H1 (cell line): ENCODE measurements at regions not wholly inside any gene's neighbourhood (a gene's known extent, or its start where the extent isn't known, plus 50 kb on each side); places are given as distances from the start of the nearest gene placed in this dataset.

Experiments
- CHD7 ChIP-seq: fragments of 300-600 bp; sonication (generic); IDR thresholded peaks from 2 replicates; pipeline ENCODE4 v1.7.1; 2012; ENCODE audit warnings: low read length, moderate library complexity, mild to moderate bottlenecking, inconsistent platforms; ENCODE audit not compliant: insufficient replicate concordance
- CTCF ChIP-seq, 3 experiments: IDR thresholded peaks; 1 replicate in 2 of 3; 2 replicates in 1 of 3; pipeline versions ENCODE4 v1.5.1 to v1.6.1; 2011; ENCODE audit warnings: low read length in 3 of 3, mild to moderate bottlenecking in 3 of 3, inconsistent platforms in 2 of 3, low read depth in 1 of 3, moderate library complexity in 1 of 3; ENCODE audit not compliant: insufficient read depth in 1 of 3; ENCODE audit errors: control extremely low read depth in 1 of 3
- FOSL1 ChIP-seq: IDR thresholded peaks from 2 replicates; pipeline ENCODE4 v1.6.1; 2011; ENCODE audit warnings: mild to moderate bottlenecking, low read depth, low read length, moderate library complexity; ENCODE audit not compliant: insufficient read depth
- JUND ChIP-seq: IDR thresholded peaks from 2 replicates; pipeline ENCODE4 v1.6.1; 2011; ENCODE audit warnings: mild to moderate bottlenecking, improper control_type of control experiment, low read length
- MAX ChIP-seq: IDR thresholded peaks from 2 replicates; pipeline ENCODE4 v1.6.1; 2012; ENCODE audit warnings: inconsistent platforms
- POLR2A ChIP-seq, 2 experiments: IDR thresholded peaks; 1 replicate in 1 of 2; 2 replicates in 1 of 2; pipeline ENCODE4 v1.6.1; 2011; ENCODE audit warnings: low read depth in 2 of 2, low read length in 2 of 2, mild to moderate bottlenecking in 2 of 2; ENCODE audit errors: control extremely low read depth in 1 of 2
- RAD21 ChIP-seq, 2 experiments: IDR thresholded peaks in 1 of 2; conservative IDR thresholded peaks in 1 of 2; 2 replicates each; pipeline ENCODE4 v1.6.1; 2011; ENCODE audit warnings: low read depth in 2 of 2, low read length in 2 of 2, improper control_type of control experiment in 1 of 2, inconsistent platforms in 1 of 2, mild to moderate bottlenecking in 1 of 2, moderate library complexity in 1 of 2
- RFX5 ChIP-seq: IDR thresholded peaks from 2 replicates; pipeline ENCODE4 v1.6.1; 2011; ENCODE audit warnings: low read depth, low read length, improper control_type of control experiment, borderline replicate concordance
- SIN3A ChIP-seq, 2 experiments: IDR thresholded peaks in 1 of 2; conservative IDR thresholded peaks in 1 of 2; 2 replicates each; pipeline ENCODE4 v1.6.1; 2011 to 2012; ENCODE audit warnings: low read length in 2 of 2, improper control_type of control experiment in 1 of 2, low read depth in 1 of 2, mild to moderate bottlenecking in 1 of 2
- SIX5 ChIP-seq: IDR thresholded peaks from 2 replicates; pipeline ENCODE4 v1.6.1; 2011; ENCODE audit warnings: mild to moderate bottlenecking, low read depth, low read length
- SRF ChIP-seq: IDR thresholded peaks from 2 replicates; pipeline ENCODE4 v1.6.1; 2011; ENCODE audit warnings: mild to moderate bottlenecking, low read depth, low read length, moderate library complexity
- SUZ12 ChIP-seq: fragments of 200-600 bp; sonication (generic); IDR thresholded peaks from 2 replicates; pipeline ENCODE4 v1.6.1; 2012; ENCODE audit warnings: mild to moderate bottlenecking, inconsistent platforms, low read length, moderate library complexity, mixed read lengths

- TF ChIP-seq SIX5: no peak
- TF ChIP-seq CTCF (IDR thresholded peaks at IDR 0.05; ENCODE audit: control extremely low read depth in 1 of 3, insufficient read depth in 1 of 3, low read depth in 1 of 3, low read length in 3 of 3): no peak
- TF ChIP-seq RAD21 (IDR thresholded peaks at IDR 0.05 in 1 of 2, conservative IDR thresholded peaks at IDR 0.05 in 1 of 2; ENCODE audit: low read depth in 2 of 2, low read length in 2 of 2): no peak
- no peak for TF ChIP-seq POLR2A (IDR thresholded peaks at IDR 0.05; ENCODE audit: control extremely low read depth in 1 of 2, low read depth in 2 of 2, low read length in 2 of 2)
- no peak for TF ChIP-seq SIN3A (conservative IDR thresholded peaks at IDR 0.05 in 1 of 2, IDR thresholded peaks at IDR 0.05 in 1 of 2; ENCODE audit: low read depth in 1 of 2, low read length in 2 of 2)
- no peak for TF ChIP-seq RFX5
- no peak for TF ChIP-seq CHD7
- TF ChIP-seq JUND: no peak
- no peak for TF ChIP-seq MAX
- no peak for TF ChIP-seq SRF
- TF ChIP-seq FOSL1: no peak
- no peak for TF ChIP-seq SUZ12
These were observed 449.3 kb downstream of the GABRB3 start for GRCh38 chr15:26323566-26323965.
